SH-SY5Y (cell line): ENCODE measurements at regions not wholly inside any gene's neighbourhood (a gene's known extent, or its start where the extent isn't known, plus 50 kb on each side); places are given as distances from the start of the nearest gene placed in this dataset.

ENCODE experiments used
- GATA2 ChIP-seq: IDR thresholded peaks from 2 replicates; pipeline ENCODE4 v1.6.1; 2011; ENCODE audit warnings: mild to moderate bottlenecking, low read depth, low read length
- GATA3 ChIP-seq: IDR thresholded peaks from 2 replicates; pipeline ENCODE4 v1.6.1; 2011; ENCODE audit warnings: low read depth, mild to moderate bottlenecking, low read length, moderate library complexity

DNA sequence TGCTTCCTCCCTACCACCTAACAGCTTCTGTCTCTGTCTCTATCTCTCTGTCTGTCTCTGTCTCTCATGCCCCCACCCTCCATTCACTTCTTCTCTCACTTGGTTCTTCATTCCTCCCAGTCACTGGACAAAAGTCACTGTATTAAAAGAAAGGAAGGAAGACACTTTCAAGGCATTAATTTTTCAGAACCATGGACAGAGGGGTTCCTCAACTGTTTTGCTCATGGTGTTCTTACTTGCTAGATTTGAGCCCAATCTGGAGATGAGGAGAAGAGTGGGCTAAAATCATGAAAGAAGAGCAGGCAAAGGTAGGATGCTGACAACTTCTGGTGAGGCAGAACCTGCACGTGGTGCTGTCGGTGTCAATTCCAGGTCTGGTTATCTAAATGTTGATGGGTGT lies 116.7 kb upstream of the LARGE1 start:
- TF ChIP-seq GATA2 (no peak), GATA3 (no peak)
